ENCODE measurements at regions not wholly inside any gene's neighbourhood (a gene's known extent, or its start where the extent isn't known, plus 50 kb on each side); places are given as distances from the start of the nearest gene placed in this dataset.

- 92 to 94% methylated on average over 3 of the region's 3 CpGs for WGBS, 2 donors (ENCODE audit: low coverage in 1 of 2)
- no peaks in the 10 kb centered on the region for H3K4me1 ChIP-seq
Observed at GRCh38 chr5:102130890-102131289, 165.2 kb downstream of the SLCO4C1 start.

DNA sequence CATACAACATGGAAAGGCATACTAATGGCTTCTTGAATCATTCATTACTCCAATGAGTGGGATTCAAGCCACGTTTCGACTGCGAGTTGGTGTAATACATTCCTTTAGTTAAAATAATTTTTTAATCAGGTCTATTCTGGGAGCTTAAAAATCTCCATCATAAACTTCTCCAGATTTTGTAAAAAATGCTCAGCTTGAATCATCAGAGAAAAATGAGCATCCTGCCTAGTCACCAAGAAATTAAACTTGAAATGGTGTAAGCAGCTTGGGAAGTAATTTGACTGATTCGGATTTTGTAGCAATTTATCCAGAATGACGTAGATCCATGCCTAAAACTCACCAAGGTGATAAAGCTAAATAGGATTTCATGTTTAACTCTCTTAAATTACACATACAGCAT, 165.7 kb downstream of the SLCO4C1 start:
- ATAC-seq, result no peak
- Histone ChIP-seq H3K4me3 (no peak overlapping the region), H3K9me3 (no peaks in the 10 kb centered on the region), H3K36me3 (no peaks in the 10 kb centered on the region), H3K27ac (no peak overlapping the region), H3K27me3 (no peaks in the 10 kb centered on the region), H3K4me1 (no peaks in the 10 kb centered on the region)
- no peak for TF ChIP-seq POLR2A (IDR thresholded peaks at IDR 0.05)
- no peak for TF ChIP-seq CTCF (IDR thresholded peaks at IDR 0.05)
- TF ChIP-seq POLR2AphosphoS5 (IDR thresholded peaks at IDR 0.05), result no peak
- TF ChIP-seq EP300 (IDR thresholded peaks at IDR 0.05), result no peak
- 77 to 93% methylated on average over 5 of the region's 5 CpGs for WGBS, 2 donors (ENCODE audit: low coverage in 1 of 2)

More at GRCh38 chr5:102130890-102131289, 165.2 kb downstream of the SLCO4C1 start:
- TF ChIP-seq EP300 (IDR thresholded peaks at IDR 0.05) (no peak), POLR2AphosphoS5 (IDR thresholded peaks at IDR 0.05) (no peak), POLR2A (IDR thresholded peaks at IDR 0.05) (no peak), CTCF (IDR thresholded peaks at IDR 0.05) (no peak)
- Histone ChIP-seq H3K9me3 (no peaks in the 10 kb centered on the region), H3K36me3 (no peaks in the 10 kb centered on the region), H3K27me3 (no peaks in the 10 kb centered on the region), H3K4me3 (no peak overlapping the region), H3K27ac (no peak overlapping the region)
- no peak for ATAC-seq

- H3K36me3 ChIP-seq, result no peaks in the 10 kb centered on the region
- H3K27me3 ChIP-seq, result no peaks in the 10 kb centered on the region
- H3K27ac ChIP-seq, result no peak overlapping the region
- H3K9me3 ChIP-seq, result no peaks in the 10 kb centered on the region
- TF ChIP-seq CTCF (IDR thresholded peaks at IDR 0.05), result no peak
- no peak for ATAC-seq
- H3K4me3 ChIP-seq, result no peak overlapping the region
- WGBS, 2 donors (ENCODE audit: low coverage in 1 of 2), result 31 to 45% methylated on average over 3 of the region's 3 CpGs
- no peaks in the 10 kb centered on the region for H3K4me1 ChIP-seq
Observed at GRCh38 chr5:102119252-102119651, 176.8 kb downstream of the SLCO4C1 start.

DNA sequence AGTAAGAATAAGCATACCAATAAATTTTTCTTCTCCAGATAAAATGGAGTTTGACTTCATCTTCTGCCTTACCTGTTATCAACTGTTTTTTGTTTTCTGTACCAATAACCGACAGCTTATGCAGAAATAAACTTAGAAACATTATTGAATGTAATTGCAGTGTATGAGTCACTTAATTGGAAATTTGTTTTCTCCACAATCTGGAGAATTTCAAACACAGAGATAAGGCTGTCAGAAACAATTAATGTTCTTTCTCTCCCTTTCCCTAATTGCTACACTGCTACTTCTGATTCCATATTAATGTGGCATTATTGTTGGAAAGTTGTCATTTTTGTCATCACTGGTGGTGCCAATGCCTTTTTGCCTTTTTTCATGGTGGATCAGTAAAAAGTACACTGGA, 180.3 kb downstream of the SLCO4C1 start:
- Histone ChIP-seq H3K4me3 (no peak overlapping the region), H3K4me1 (no peaks in the 10 kb centered on the region), H3K27ac (no peak overlapping the region), H3K9me3 (no peaks in the 10 kb centered on the region), H3K27me3 (no peaks in the 10 kb centered on the region), H3K36me3 (no peaks in the 10 kb centered on the region)
- TF ChIP-seq CTCF (IDR thresholded peaks at IDR 0.05), result no peak
- no peak for TF ChIP-seq POLR2AphosphoS5 (IDR thresholded peaks at IDR 0.05)
- no peak for TF ChIP-seq EP300 (IDR thresholded peaks at IDR 0.05)
- no peak for TF ChIP-seq POLR2A (IDR thresholded peaks at IDR 0.05)
- 7 to 83% methylated on average over 1 of the region's 1 CpG for WGBS, 2 donors (ENCODE audit: low coverage in 1 of 2)
- no peak for ATAC-seq

DNA sequence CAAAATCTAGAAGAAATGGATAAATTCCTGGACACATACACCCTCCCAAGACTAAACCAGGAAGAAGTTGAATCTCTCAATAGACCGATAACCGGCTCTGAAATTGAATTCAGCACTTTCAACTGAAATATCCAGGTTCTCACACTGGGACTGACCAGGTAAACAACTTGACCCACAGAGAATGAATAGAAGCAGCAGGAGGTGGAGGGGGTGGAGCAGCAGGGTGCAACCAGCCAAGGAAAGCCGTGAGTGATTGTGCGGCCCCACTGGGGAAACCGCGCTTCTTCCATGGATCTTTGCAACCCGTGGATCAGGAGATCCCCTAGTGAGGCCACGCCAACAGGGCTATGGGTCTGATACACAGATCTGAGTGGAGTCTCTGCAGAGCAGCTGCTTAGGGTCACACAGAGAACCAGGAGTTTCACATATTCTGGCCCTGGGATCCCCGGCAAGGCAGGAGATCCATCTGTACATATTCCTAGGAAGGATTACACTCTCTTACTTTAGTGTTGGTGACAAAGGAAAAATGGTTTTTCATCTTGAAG, 181.5 kb downstream of the SLCO4C1 start:
- Histone ChIP-seq H3K4me3 (no peak overlapping the region), H3K27ac (no peak overlapping the region), H3K9me3 (no peaks in the 10 kb centered on the region), H3K36me3 (no peaks in the 10 kb centered on the region), H3K27me3 (no peaks in the 10 kb centered on the region), H3K4me1 (no peaks in the 10 kb centered on the region)
- no peak for ATAC-seq
- 68 to 82% methylated on average over 2 to 5 of the region's 9 CpGs for WGBS, 2 donors (ENCODE audit: low coverage in 1 of 2)
- TF ChIP-seq POLR2A (IDR thresholded peaks at IDR 0.05) (no peak), POLR2AphosphoS5 (IDR thresholded peaks at IDR 0.05) (no peak), CTCF (IDR thresholded peaks at IDR 0.05) (no peak), EP300 (IDR thresholded peaks at IDR 0.05) (no peak)
